AG10803 (cell line): ENCODE measurements at regions not wholly inside any gene's neighbourhood (a gene's known extent, or its start where the extent isn't known, plus 50 kb on each side); places are given as distances from the start of the nearest gene placed in this dataset.
"Not testable (repeated sequence)": the region's sequence is repeated elsewhere in the genome, so short reads cannot be mapped to it uniquely, and the experiment has no call there.

Source experiments
- DNase-seq: peaks from one replicate; pipeline ENCODE4 v3.0.0; 2010; ENCODE audit warnings: low read depth
- H3K4me3 ChIP-seq: 2 replicates; pipeline ENCODE4 v1.5.1; 2011; ENCODE audit warnings: mild to moderate bottlenecking, low read length, control low read depth
- CTCF ChIP-seq: conservative IDR thresholded peaks from 2 replicates; pipeline ENCODE4 v1.5.1; 2011; ENCODE audit warnings: mild to moderate bottlenecking, low read length, control low read depth, inconsistent platforms

GRCh38 chr15:79769933-79770759 lies 126.7 kb downstream of the MTHFS start:
- no peak overlapping the region for H3K4me3 ChIP-seq
- TF ChIP-seq CTCF: no peak
- no peak for DNase-seq

DNA sequence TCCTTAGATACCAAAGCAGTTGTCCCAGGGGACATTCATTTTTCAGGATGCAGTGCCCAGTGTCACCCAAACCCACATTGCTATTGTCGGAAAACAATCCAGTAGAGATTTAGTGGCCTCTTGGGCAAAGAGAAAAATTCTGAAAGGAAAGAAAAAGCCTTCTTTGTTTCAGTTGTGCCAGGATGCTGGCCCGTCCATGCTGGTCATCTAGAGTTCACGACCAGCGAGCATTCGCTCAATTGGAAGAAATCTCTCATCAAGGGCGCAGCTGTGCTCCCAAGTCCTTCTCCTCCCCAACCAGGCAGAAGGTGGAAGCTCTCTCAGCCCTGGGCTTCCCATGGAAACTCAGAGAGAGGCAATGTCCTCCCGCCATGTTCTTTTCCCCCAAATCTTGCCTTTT lies 123.7 kb downstream of the MTHFS start:
- no peak for DNase-seq
- TF ChIP-seq CTCF: no peak
- no peak overlapping the region for H3K4me3 ChIP-seq

GRCh38 chr15:79775821-79776220 lies 121.0 kb downstream of the MTHFS start:
- TF ChIP-seq CTCF: no peak
- H3K4me3 ChIP-seq: no peak overlapping the region
- DNase-seq: no peak

DNA sequence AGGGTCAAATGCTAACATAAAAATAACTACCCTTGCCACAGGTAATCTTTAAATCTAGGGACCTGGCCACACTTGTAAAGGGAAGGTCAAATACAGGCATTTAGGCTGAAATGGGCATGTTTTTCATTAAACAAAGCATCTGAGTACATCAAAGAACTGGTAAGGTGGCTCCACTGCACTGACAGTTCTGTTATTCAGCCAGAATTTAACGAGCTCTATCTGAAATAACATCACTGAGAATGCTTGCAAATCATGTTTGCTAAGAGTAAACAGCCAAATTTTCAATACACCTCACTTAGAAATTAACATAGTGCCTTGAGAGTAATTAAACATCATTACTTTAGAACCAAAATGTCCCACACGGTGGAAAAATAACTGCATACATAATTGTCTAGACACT lies 118.9 kb downstream of the MTHFS start:
- no peak overlapping the region for H3K4me3 ChIP-seq
- DNase-seq: no peak
- no peak for TF ChIP-seq CTCF

- no peak for DNase-seq
- H3K4me3 ChIP-seq: no peak overlapping the region
- TF ChIP-seq CTCF: no peak
Measured at GRCh38 chr15:79778378-79778990, 118.3 kb downstream of the MTHFS start.

GRCh38 chr15:79779746-79780145 lies 117.1 kb downstream of the MTHFS start:
- no peak overlapping the region for H3K4me3 ChIP-seq

DNA sequence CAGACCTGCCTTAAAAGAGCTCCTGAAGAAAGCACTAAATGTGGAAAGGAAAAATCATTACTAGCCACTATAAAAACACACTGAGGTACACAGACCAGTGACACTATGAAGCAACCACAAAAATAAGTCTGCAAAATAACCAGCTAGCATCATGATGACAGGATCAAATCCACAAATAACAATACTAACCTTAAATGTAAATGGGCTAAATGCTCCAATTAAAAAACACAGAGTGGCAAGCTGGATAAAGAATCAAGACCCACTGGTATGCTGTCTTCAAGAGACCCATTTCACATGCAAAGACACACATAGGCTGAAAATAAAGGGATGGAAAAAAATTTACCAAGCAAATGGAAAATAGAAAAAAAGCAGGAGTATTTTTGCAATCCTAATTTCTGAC lies 114.5 kb downstream of the MTHFS start:
- not testable (repeated sequence) for H3K4me3 ChIP-seq, DNase-seq

More at GRCh38 chr15:79779746-79780145, 117.1 kb downstream of the MTHFS start:
- TF ChIP-seq CTCF: no peak
- no peak for DNase-seq
